ENCODE measurements at regions not wholly inside any gene's neighbourhood (a gene's known extent, or its start where the extent isn't known, plus 50 kb on each side); places are given as distances from the start of the nearest gene placed in this dataset.

DNA sequence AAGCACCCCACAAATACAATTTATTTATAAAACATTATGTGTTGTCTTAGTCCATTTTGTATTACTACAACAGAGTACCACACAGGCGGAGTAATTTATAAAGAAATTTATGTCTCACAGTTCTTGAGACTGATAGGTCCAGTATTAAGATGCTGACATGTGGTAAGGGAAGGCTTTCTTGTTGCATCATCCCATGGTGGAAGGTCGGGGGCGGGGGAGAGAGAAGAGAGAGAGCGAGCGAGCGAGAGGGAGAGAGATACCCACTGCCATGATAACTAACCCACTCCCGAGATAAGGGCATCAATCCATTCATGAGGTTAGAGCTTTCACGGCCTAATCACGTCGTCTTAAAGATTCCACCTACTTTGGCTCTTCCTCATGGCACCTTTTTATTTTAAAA, 117.8 kb downstream of the KCNJ12 start:
- in situ Hi-C loops (cut with MboI) (no loop called here), intact Hi-C loops (cut with micrococcal nuclease) (no loop called here)
- no peaks in the 10 kb centered on the region; a peak in 1 of 5 replicates for H3K4me1 ChIP-seq (replicated peaks in 1 of 2; ENCODE audit: control insufficient read depth in 2 of 2, insufficient read depth in 2 of 2, low read length in 2 of 2)
- H3K9me3 ChIP-seq (replicated peaks; ENCODE audit: control insufficient read depth, insufficient read depth, low read depth, low read length), result no peaks in the 10 kb centered on the region
- H4K20me1 ChIP-seq (replicated peaks; ENCODE audit: control insufficient read depth, insufficient read depth, low read length), result no peaks in the 10 kb centered on the region
- no peak for DNase-seq (ENCODE audit: extremely low read depth in 1 of 4, low spot score in 3 of 4)
- no peak overlapping the region for H3K4me3 ChIP-seq
- peaks cover 0 to 21% of the 10 kb centered on the region in 2 experiments; a peak in 2 of 5 replicates for H3K27me3 ChIP-seq (ENCODE audit: control insufficient read depth in 2 of 2, insufficient read depth in 2 of 2, low read length in 2 of 2)
- FAIRE-seq, result no peak
- H2AFZ ChIP-seq (ENCODE audit: low read depth, low read length), result no peak overlapping the region
- BruUV-seq (replicated peaks), result no TSS peak
- no peak overlapping the region for H3K9ac ChIP-seq (ENCODE audit: insufficient read depth in 1 of 2, low read depth in 2 of 2, low read length in 2 of 2)
- ATAC-seq, result no peak
- POLR2A ChIA-PET, result no interaction called here
- H3K79me2 ChIP-seq (ENCODE audit: control insufficient read depth, insufficient read depth, low read length), result no peaks in the 10 kb centered on the region
- H3K27ac ChIP-seq (ENCODE audit: extremely low read depth, low read depth, low read length), result no peak overlapping the region
- no peaks in the 10 kb centered on the region for H3K36me3 ChIP-seq (ENCODE audit: control insufficient read depth, insufficient read depth, low read length)
- CTCF ChIA-PET (ENCODE audit: low intra/inter-chr PET ratio), result no interaction called here
- H3K4me2 ChIP-seq (ENCODE audit: insufficient read depth, low read length), result no peak overlapping the region
- WGBS (ENCODE audit: insufficient coverage, low coverage, missing lambda C conversion rate), result 19% methylated on average over 7 of the region's 10 CpGs
- no peaks in the 10 kb centered on the region for H3K9me1 ChIP-seq (ENCODE audit: control insufficient read depth, insufficient read depth, low read length)
- TF ChIP-seq CBX5 (IDR thresholded peaks at IDR 0.05; ENCODE audit: borderline replicate concordance, low read depth), result no peak
- no peak for TF ChIP-seq BMI1 (IDR thresholded peaks at IDR 0.05; ENCODE audit: low read length)
- no peak for TF ChIP-seq ZNF212 (CRISPR knock-in tag; IDR thresholded peaks at IDR 0.05)
- TF ChIP-seq, protein P1, sequence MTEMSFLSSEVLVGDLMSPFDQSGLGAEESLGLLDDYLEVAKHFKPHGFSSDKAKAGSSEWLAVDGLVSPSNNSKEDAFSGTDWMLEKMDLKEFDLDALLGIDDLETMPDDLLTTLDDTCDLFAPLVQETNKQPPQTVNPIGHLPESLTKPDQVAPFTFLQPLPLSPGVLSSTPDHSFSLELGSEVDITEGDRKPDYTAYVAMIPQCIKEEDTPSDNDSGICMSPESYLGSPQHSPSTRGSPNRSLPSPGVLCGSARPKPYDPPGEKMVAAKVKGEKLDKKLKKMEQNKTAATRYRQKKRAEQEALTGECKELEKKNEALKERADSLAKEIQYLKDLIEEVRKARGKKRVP (CRISPR knock-in tag; IDR thresholded peaks at IDR 0.05), result 0 out of 2 replicates have a peak, but pooled peaks have one; percentile 35
- no peak for TF ChIP-seq CBFB (CRISPR knock-in tag; IDR thresholded peaks at IDR 0.05)
- no peak for TF ChIP-seq CHD2 (IDR thresholded peaks at IDR 0.05; ENCODE audit: low read depth, low read length)
- TF ChIP-seq HNRNPL (IDR thresholded peaks at IDR 0.05; ENCODE audit: low read depth, low read length), result no peak
- TF ChIP-seq NCOA1 (IDR thresholded peaks at IDR 0.05; ENCODE audit: low read depth), result no peak
- no peak for TF ChIP-seq SRSF1 (IDR thresholded peaks at IDR 0.05; ENCODE audit: low read depth, low read length)
- no peak for TF ChIP-seq HCFC1 (IDR thresholded peaks at IDR 0.05; ENCODE audit: low read depth, low read length)
- TF ChIP-seq ILF3 (IDR thresholded peaks at IDR 0.05; ENCODE audit: borderline replicate concordance), result no peak
- TF ChIP-seq, protein P2, sequence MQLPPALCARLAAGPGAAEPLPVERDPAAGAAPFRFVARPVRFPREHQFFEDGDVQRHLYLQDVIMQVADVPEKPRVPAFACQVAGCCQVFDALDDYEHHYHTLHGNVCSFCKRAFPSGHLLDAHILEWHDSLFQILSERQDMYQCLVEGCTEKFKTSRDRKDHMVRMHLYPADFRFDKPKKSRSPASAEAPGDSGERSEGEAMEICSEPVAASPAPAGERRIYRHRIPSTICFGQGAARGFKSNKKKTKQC (CRISPR knock-in tag; IDR thresholded peaks at IDR 0.05), result no peak
- no peak for TF ChIP-seq RB1 (IDR thresholded peaks at IDR 0.05; ENCODE audit: low read depth)
- TF ChIP-seq, protein P3, sequence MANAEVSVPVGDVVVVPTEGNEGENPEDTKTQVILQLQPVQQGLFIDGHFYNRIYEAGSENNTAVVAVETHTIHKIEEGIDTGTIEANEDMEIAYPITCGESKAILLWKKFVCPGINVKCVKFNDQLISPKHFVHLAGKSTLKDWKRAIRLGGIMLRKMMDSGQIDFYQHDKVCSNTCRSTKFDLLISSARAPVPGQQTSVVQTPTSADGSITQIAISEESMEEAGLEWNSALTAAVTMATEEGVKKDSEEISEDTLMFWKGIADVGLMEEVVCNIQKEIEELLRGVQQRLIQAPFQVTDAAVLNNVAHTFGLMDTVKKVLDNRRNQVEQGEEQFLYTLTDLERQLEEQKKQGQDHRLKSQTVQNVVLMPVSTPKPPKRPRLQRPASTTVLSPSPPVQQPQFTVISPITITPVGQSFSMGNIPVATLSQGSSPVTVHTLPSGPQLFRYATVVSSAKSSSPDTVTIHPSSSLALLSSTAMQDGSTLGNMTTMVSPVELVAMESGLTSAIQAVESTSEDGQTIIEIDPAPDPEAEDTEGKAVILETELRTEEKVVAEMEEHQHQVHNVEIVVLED (CRISPR knock-in tag; IDR thresholded peaks at IDR 0.05), result no peak
- TF ChIP-seq PHB2 (IDR thresholded peaks at IDR 0.05; ENCODE audit: low read depth), result no peak
- no peak for TF ChIP-seq CEBPG (CRISPR knock-in tag; IDR thresholded peaks at IDR 0.05)
- TF ChIP-seq CEBPG (tag; conservative IDR thresholded peaks at IDR 0.05 in 1 of 2, IDR thresholded peaks at IDR 0.05 in 1 of 2), result peak; percentile 31 to 74; a peak in 3 of 4 replicates
- TF ChIP-seq, protein P4, sequence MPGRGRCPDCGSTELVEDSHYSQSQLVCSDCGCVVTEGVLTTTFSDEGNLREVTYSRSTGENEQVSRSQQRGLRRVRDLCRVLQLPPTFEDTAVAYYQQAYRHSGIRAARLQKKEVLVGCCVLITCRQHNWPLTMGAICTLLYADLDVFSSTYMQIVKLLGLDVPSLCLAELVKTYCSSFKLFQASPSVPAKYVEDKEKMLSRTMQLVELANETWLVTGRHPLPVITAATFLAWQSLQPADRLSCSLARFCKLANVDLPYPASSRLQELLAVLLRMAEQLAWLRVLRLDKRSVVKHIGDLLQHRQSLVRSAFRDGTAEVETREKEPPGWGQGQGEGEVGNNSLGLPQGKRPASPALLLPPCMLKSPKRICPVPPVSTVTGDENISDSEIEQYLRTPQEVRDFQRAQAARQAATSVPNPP (IDR thresholded peaks at IDR 0.05; ENCODE audit: borderline replicate concordance, insufficient read depth, insufficient read length), result no peak
- TF ChIP-seq ZKSCAN1 (IDR thresholded peaks at IDR 0.05; ENCODE audit: low read depth, low read length), result no peak
- no peak for TF ChIP-seq EGR1 (conservative IDR thresholded peaks at IDR 0.05)
